AG04450 (cell line): ENCODE measurements at regions not wholly inside any gene's neighbourhood (a gene's known extent, or its start where the extent isn't known, plus 50 kb on each side); places are given as distances from the start of the nearest gene placed in this dataset.

ENCODE experiments used
- CTCF ChIA-PET: fragments of 300-600, 350-600 bp; formaldehyde crosslinking; extraction: SDS; loops from one replicate; lab custom pipeline; 2022; ENCODE audit warnings: antibody characterized with exemption, inconsistent platforms; lab: Charles Lee
- POLR2A ChIA-PET: fragments of 350-600 bp; formaldehyde crosslinking; extraction: SDS; loops from one replicate; lab custom pipeline; 2021; ENCODE audit warnings: antibody characterized with exemption, inconsistent platforms; lab: Yijun Ruan, JAX
- DNase-seq: peaks from one replicate; pipeline ENCODE4 v3.0.0-alpha.2; 2011; ENCODE audit warnings: low read depth, low spot score
- H3K27ac ChIP-seq: one replicate; pipeline ENCODE4 v1.5.1; 2012; ENCODE audit warnings: low read depth, low read length, control low read depth
- H3K27me3 ChIP-seq: one replicate; pipeline ENCODE4 v1.6.0; 2012; ENCODE audit warnings: low read length; ENCODE audit not compliant: control insufficient read depth, insufficient read depth
- H3K4me3 ChIP-seq: 2 replicates; pipeline ENCODE4 v1.5.1; 2011; ENCODE audit warnings: mild to moderate bottlenecking, low read depth, low read length, control low read depth
- H3K9me3 ChIP-seq: 2 replicates; pipeline ENCODE4 v1.5.1; 2012; ENCODE audit warnings: low read length; ENCODE audit not compliant: control insufficient read depth, insufficient read depth
- CTCF ChIP-seq: IDR thresholded peaks from 2 replicates; pipeline ENCODE4 v1.5.1; 2011; ENCODE audit warnings: low read depth, low read length, control low read depth, inconsistent platforms

DNA sequence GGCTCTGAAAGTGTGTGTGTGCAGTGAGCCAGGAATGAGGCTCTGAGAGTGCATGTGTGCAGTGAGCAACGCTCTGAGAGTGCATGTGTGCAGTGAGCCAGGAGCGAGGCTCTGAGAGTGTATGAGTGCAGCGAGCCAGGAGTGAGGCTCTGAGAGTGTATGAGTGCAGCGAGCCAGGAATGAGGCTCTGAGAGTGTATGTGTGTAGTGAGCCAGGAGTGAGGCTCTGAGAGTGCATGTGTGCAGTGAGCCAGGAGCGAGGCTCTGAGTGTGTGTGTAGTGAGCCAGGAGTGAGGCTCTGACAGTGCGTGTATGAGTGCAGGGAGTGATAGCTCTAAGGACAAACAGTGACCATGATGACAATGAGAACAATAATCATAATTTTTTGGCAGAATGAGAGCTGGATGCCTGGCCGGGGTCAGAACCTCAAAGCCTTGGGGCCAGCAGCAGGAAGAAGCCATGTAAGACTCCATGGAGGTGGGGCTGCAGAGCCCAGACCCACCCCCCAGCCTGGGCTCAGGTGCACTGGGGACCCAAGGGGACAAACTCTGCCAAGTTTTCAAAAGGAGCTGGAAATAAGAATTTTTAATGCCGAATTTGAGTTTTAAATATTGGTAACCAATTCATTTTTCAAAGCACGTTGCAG, 85.7 kb upstream of the PRR20G start:
- H3K27me3 ChIP-seq, result peaks cover 11% of the 10 kb centered on the region
- H3K27ac ChIP-seq, result no peak overlapping the region
- TF ChIP-seq CTCF, result no peak
- H3K9me3 ChIP-seq, result no peaks in the 10 kb centered on the region
- no peak for DNase-seq
- CTCF ChIA-PET, result interaction anchor here (0.7 to 1.2 kb wide), 2 partner anchors 84 to 167 kb away, joined by 3 to 4 read pairs; no protein-coding TSS in a partner anchor
- no peak overlapping the region for H3K4me3 ChIP-seq
- POLR2A ChIA-PET, result no interaction called here

DNA sequence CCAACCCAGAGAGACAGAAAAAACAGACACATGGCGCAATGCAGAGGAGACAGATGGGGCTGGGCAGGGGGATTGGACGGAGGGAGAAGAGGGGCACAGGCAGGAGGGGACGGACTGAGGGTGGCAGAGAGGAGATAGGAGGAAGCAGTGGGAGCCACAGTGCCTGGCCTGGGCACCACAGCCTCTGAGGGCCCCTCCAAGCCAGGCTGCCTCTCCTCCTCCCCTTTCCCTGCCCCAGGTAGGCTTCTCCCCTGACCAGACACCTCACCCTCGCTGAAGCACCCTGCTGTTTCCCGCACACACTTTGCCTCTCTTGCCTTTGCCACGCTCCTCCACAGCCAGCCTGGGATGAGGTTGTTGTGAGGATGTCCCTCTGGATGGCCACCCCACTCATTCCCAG, 84.0 kb upstream of the PRR20G start:
- no peak for TF ChIP-seq CTCF
- CTCF ChIA-PET, result interaction anchor here (0.9 kb wide), 1 partner anchor 84 kb away, joined by 3 read pairs; no protein-coding TSS in a partner anchor
- Histone ChIP-seq H3K27me3 (peaks cover 12% of the 10 kb centered on the region), H3K9me3 (no peaks in the 10 kb centered on the region), H3K27ac (no peak overlapping the region), H3K4me3 (no peak overlapping the region)
- DNase-seq, result no peak
- POLR2A ChIA-PET, result no interaction called here

GRCh38 chr3:127371334-127371733, 83.5 kb upstream of the PRR20G start:
- POLR2A ChIA-PET, result no interaction called here
- Histone ChIP-seq H3K4me3 (no peak overlapping the region), H3K9me3 (no peaks in the 10 kb centered on the region), H3K27me3 (peaks cover 10% of the 10 kb centered on the region), H3K27ac (no peak overlapping the region)
- TF ChIP-seq CTCF, result no peak
- CTCF ChIA-PET, result no interaction called here
- no peak for DNase-seq

DNA sequence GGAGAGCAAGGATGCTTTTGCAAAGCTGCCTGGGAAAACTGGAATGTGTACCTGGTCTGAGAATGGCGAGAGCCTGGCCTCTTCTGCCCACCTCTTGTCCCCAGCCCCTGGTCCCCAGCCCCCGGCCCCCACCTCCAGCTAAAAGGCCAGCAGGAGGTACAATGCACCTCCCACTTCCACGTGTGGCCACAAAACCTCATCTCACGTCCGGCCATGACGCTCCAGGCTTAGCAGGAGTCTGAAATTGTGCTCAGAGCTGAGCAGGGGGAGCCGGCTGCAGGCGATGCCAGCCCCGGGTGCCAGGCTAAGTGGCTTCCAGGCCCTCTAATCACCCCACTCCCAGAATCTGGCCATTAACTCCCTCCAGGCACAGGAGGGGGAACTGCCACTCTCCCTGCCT, 83.1 kb upstream of the PRR20G start:
- TF ChIP-seq CTCF, result no peak
- H3K27ac ChIP-seq, result no peak overlapping the region
- H3K9me3 ChIP-seq, result no peaks in the 10 kb centered on the region
- ChIA-PET POLR2A (no interaction called here), CTCF (no interaction called here)
- H3K4me3 ChIP-seq, result no peak overlapping the region
- DNase-seq, result no peak
- peaks cover 10% of the 10 kb centered on the region for H3K27me3 ChIP-seq

DNA sequence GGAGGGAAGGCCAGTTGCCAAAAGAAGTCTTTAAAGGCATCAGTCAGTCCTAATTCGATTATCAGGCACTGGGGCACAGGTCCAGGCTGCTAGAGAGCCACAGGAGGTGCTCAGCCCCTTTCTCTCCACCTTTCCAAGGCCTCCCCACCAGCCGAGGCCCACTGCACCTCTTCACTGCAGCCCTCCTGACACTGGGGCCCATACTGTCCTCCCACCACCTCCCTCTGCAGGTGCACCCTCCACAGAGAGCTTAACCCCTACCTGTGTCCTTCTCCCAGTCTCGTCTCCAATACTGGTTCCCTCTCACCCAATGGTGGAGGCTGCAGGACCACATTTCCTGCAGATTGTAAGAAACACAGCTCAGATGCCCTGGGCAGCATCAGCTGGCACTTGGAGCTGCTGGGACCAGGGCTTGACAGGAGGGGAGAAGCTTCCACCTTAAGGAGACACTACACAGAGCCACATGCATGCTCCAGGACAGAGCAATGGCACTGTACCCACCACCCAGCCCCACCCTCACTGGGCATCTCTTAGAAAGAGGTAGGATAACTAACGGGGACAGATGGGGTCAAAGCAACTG, 81.6 kb upstream of the PRR20G start:
- DNase-seq, result no peak
- no peak for TF ChIP-seq CTCF
- POLR2A ChIA-PET, result no interaction called here
- Histone ChIP-seq H3K9me3 (no peaks in the 10 kb centered on the region), H3K27ac (no peak overlapping the region), H3K27me3 (peaks cover 10% of the 10 kb centered on the region), H3K4me3 (no peak overlapping the region)
- CTCF ChIA-PET, result no interaction called here
